ENCODE measurements at regions not wholly inside any gene's neighbourhood (a gene's known extent, or its start where the extent isn't known, plus 50 kb on each side); places are given as distances from the start of the nearest gene placed in this dataset.

DNA sequence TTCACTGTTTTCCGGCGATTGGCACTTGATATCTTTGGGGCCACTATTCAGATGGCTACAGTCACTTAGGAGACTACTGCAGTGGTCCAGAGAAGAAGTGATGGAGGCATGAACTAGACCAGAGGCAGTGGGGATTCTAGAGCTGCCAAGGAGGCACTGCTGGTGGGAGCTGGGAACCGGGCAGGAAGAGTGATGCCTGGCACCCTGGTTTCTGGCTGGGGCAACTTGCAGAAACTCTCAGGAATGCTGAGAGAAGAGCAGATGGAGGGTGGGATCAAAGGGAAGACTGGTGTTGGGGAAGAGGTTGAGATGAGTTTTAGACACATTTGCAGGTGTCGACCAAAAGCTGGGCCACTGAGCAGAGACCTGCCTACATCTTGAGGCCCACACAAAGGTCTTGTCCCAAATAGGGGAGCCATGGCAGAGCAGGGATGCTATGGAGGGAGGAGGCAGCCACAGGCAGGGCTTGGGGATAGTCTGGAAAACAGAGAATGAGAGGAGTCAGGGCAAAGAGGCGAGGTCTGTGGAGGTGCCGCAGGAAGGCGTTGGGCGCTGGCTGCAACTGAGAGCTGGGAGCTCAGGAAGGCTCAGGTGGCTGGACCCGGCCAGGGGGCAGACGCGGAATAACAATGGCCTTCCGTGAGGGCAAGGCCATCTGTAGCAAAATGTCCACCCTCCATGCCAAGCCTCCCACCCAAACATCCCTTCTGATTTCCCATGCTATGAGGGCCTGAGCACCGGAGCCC is 118.9 kb downstream of the TOMM20 start:
- DNase-seq, result no peak

DNA sequence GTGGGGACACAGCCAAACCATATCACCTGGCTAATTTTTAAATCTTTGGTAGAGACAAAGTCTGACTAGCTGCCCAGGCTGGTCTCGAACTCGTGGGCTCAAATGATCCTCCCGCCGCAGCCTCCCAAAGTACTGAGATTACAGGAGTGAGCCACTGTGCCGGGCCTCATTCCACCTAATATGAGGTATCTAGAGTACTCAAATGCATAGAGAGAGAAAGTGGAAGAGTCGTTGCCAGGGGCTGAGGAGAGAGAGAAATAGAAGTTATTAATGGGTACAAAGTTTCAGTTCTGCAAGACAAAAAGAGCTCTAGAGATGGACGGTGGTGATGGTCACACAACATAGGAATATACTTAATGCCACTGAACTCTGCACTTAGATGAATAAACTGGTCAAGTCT is 119.6 kb downstream of the TOMM20 start:
- DNase-seq, result no peak

DNA sequence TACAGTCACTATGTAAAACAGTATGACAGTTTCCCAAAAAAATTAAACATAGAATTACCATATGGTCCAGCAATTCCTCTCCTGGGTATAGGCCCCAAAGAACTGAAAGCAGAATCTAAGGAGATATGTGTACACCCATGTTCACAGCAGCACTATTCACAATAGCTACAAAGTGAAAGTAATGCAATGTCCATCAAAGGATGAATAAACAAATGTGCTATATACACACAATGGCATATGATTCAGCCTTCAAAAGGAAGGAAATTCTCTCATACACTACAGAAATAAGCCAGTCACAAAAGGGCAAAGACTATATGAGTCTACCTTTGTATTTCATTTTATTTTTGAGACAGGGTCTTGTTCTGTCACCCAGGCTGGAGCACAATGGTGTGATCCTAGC is 120.4 kb downstream of the TOMM20 start:
- DNase-seq, result no peak

DNA sequence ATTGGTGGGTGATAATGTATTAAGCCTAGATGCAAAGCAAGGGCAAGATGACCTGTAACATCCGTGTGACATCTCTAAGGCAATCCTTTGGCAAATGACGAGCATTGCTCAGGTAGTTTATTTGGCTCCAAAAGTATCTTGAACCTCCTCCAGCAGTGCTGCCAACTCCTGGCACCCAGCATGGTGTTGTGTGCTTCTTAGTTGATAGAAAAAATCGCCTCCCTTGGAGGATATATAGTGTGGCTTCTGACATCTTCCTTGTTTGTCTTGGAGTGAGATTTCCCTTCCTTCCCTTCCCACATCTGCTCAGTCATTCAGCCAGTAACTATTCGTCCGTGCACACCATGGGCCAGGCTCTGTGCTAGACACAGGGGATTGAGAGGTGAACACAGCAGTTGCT is 121.8 kb downstream of the TOMM20 start:
- DNase-seq, result no peak

DNA sequence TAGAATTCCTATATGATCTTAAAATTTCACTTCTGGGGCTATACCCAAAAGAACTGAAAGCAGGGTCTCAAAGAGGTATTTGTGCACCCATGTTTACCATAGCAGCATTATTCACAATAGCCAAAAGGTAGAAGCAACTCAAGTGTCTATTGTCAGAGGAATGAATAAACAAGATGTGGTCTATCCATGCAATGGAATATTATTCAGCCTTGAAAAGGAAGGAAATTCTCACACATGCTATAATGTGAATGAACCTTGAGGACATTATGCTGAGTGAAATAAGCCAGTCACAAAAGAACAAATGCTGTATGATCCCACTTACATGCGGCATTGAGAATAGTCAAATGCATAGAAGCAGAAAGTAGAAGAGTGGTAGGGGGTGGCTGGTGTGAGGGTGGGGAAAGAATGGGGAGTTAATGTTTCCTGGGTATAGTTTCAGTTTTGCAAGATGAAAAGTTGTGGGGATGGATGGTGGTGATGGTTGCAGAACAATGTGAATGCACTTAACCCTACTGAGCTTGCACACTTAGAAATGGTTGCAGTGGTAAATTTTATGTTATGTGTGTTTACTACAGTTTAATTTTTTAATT is 122.4 kb downstream of the TOMM20 start:
- DNase-seq, result no peak

DNA sequence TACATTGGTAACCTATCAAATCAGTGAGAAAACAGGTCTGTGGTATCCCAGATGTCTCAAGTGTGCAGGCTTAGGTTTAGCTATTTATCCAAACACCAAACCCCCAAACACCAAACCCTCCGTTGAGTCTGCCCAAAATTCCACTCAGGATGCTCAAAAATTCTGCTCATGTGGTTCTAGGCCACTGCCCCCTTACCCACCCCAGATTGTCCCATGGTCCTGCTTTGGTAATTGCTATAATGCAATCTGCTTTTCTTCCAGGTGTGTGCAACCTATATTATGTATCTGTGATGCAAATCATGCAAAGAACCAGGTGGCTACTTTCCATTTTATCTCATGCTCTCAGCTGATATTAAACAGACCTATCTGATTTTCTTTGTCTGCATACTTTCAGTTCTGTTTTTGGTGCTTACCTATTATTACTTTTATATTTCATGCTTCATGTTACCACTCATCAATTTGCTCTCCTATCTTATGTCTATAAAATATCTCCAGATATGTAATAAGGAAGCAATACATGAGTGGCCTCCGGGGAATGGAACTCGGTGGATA is 123.7 kb downstream of the TOMM20 start:
- no peak for DNase-seq

DNA sequence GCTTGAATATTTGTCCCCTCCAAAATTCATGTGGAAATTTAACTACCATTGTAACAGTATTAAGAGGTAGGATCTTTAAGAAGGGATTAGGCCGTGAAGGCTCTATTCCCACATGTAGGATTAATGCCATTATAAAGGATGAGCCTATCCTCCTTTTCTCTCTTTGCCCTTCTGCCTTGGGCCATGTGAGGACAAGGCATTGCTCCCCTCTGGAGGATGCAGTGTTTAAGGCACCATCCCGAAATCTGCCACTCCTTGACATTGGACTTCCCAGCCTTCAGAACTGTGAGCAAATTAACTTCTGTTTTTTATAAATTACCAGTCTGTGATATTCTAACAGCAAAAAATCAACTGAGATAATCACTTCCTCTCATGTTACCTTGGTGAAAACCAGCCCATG is 124.4 kb downstream of the TOMM20 start:
- DNase-seq, result no peak

DNA sequence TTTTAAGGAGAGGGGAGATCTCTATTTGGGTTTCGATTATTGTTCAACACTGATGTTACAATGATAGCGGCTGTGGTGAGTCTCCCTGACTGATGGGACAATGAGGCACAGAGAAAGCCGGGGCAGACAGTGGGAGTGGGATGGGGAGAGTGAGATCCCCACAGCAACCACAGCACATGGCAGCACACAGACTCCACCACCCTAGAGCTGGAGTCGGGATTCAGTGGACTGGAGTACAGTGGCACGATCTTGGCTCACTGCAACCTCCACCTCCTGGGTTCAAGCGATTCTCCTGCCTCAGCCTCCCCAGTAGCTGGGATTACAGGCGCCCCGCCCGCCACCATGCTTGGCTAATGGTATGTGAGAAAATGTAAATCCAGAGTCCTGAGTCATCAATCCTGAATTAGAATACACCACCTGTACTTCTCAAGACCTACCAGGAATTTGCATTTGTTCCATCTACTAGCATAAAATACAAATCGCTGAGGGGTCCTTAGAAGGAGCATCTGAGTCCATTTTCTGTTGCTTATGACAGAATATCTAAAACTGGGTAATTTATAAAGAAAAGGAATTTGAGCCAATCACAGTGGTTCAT is 125.8 kb downstream of the TOMM20 start:
- no peak for DNase-seq

DNA sequence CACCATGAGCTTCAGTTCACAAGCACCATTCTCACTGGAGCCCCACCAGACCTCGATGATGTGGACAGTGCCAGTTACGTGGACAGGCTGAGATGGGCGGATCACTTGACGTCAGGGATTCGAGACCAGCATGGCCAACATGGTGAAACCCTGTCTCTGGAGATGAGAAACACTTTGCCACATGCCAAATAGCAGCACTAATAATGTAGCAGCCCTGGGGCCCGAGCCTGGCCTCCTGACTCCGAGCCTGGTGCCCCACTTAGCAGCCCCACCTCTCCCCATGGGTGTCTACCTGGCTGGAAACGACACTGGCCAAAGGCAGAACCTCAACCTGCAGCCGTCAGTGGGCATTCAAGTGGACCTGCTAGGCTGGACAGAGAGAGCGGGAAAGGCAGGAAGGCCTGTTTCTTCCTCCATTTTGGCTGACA is 129.1 kb downstream of the TOMM20 start:
- DNase-seq, result no peak

DNA sequence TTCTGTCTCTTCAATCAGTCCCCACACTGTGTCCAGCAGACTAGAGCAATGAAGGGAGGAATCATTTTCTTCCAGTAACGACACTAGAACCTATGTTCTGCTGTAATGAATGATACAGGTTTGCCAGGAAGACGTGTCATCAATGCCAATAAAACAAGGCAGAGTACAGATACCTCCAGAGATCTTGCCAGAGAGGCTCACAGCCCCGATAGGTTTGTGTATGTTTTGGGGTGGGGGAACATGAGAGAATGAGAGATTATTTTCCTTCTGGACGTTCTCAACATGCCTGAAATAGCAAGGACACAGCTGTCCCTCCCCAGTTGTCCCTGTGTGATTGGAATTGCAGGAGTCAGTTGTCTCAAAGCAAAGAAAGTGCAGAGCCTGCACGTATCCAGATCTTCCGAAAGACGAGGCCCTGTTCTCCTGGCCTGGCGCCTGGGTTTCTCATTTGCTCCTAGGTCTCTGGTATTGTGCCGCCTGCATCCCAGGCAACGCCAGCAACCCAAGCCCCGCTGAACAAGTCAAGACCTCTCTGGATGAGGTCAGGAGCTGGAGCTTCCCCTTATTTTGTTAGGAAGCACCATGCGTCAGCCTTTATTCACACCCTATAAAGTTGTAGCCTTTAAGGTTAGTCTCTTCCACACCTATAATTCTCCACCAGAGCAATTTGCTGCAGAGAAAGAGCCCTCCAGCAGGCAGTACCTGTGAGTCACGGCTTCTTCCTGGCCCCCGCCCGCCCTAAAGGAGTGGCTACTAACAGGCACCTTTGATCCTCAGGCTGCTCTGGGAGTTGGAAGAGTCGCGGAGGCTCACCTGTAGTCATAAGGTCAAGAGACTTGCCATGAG is 130.5 kb downstream of the TOMM20 start:
- DNase-seq, result no peak

DNA sequence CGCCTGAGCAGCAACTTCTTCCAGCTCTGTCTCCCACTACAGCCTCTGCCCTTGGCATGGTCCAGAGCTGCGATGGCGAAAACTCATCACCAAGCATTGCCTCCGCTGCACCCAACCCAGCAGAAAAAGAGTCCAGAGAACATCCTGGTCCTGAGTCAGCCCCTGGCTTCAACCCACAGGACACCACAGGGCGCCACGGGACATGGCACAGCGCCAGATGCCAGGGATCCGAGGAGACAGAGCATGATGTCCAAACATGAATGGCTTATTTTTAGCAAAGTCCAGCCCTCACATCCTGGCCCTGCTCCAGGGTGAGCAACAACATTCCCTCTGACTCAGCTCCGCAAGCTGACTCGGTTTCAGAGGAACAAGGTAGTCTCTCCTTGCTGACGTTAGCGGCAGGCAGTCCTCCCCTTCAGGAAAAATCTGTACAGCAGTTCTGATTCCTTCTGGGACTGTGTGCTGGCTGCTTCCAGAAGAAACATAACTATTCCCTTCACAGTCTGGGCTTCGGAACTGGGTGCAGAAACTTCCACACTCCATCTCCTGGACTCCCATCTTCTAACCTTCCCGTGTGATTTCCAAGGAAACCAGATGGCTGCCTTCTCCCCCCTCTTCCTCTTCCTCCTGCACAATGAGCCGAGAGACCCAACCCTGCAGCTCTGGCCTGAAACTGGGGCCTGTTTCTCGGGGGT is 131.3 kb downstream of the TOMM20 start:
- DNase-seq, result peak; percentile 56

DNA sequence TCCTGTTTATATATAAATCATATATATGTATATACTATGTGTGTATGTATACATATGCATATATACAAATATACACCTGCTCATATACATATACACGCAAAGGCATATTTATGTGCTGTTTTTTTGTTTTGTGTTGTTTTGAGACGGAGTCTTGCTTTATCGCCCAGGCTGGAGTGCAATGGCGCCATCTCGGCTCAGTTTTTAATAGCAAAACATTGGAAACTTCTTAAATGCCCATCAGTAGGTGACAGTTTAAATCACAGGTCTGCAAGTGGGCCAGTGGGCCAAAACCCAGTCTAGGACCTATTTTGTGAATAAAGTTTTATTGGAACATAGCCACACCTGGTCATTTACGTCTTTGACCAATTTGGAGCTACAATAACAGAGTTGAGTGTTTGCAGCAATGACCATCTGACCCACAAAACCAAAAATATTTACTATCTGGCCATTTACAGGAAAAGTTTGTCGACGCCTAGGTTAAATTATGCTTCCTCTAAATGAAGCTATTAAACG is 132.3 kb downstream of the TOMM20 start:
- DNase-seq, result no peak

DNA sequence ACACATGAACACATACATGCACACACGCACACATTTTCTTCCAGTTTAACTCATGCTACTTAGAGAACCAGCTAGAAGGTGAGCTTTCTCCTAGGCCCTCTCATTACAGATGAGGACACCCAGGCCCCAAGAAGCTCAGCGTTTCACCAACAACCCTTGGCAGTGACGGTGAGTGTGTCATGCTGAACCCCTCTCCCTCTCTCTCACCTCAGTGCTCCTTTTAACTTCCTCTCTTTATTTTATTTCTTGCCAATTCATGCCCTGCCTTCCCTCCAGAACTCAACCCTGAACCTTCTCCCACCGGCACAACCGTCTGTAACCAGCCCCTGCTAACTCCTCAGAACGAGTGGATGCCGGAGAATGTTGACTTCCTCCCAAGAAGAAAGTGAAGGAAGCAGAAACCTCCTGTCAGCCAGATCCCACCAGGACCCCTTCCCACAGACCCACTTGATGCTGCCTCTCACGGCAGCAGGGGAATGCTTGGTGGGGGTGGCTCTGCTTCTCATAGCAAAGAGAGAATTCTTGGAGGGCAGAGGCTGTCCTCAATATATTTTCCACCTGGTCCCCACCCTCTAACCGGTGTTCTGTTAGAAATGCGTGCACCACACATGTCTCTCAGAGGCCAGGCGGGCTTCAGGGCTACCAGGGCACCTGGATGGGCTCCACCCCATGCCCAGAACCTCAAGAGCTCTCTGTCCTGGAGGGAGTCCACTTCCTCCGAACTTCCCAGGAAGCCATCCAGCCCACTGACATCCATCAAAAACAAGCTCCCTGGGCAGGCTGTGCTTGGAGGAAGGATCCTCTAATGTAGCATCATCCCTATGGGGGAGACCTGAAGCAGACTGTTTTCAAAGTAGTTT is 134.0 kb downstream of the TOMM20 start:
- no peak for DNase-seq

DNA sequence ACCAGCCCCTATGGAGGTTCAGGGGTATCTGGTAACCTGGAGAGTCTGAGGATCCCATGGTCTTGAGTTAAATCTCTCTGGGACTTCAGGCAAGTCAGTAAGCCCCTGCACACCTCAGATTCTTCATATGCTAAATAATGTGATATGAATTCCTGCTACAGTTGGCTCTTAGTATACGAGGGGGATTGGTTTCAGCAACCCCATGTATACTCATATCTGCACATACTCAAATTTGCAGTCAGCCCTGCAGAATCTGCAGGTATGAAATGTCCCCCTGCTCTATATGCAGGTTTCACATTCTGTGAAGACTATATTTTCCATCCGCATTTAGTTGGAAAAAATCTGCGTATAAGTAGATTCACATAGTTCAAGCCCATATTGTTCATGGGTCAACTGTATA is 136.6 kb downstream of the TOMM20 start:
- DNase-seq, result no peak

DNA sequence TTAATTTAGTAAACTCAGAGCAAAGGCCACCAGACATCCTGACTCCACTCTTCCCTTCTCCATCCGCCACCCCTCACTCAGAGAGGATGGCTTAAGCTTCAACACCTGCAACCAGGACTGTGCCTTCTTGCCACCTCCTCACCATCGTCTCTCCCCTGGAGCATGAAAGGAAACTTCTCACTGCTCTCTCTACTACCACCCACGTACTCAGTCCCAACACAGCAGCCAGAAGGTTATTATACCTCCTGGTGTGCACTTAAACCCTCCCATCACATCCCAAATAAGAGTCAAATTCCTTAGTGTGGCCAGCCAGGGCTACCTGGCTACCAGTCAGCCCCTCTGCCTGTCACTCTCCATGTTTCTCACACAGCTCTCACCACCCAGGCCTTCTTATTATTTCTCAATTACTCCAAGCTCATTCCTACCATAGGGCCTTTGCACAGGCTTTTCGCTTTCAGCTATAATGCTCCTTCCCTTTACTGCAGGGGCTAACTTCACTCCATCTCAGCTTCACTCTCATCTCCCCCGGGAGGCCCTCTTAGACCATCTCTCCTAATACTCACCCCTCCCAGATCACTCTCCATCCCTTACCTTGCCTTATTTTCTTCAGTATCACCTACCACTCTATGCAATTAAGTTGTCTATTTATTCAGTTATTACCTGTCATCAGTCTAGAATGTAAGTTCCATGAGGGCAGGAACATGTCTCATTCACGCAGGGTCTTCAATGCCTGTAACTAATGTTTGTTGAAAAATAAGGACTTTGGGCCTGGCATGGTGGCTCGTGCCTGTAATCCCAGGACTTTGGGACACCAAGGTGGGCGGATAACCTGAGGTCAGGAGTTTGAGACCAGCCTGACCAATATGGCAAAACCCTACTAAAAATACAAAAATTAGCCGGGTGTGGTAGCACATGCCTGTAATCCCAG is 137.5 kb downstream of the TOMM20 start:
- no peak for DNase-seq

DNA sequence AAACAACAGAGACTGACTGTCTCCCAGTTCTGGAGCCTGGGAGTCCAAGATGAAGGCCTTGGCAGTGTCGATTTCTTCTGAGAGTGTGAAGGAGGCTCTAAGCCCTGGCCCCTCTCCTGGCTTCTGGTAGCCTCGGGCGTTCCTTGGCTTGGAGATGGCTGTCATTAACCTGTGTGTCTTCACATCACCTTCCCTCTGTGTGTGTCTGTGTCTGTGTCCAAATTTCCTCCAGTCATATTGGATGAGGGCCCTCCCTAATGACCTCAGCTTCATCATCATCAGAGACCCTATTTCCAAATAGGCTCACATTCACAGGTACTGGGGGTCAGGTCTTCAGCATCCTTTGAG is 138.3 kb downstream of the TOMM20 start:
- DNase-seq, result no peak

DNA sequence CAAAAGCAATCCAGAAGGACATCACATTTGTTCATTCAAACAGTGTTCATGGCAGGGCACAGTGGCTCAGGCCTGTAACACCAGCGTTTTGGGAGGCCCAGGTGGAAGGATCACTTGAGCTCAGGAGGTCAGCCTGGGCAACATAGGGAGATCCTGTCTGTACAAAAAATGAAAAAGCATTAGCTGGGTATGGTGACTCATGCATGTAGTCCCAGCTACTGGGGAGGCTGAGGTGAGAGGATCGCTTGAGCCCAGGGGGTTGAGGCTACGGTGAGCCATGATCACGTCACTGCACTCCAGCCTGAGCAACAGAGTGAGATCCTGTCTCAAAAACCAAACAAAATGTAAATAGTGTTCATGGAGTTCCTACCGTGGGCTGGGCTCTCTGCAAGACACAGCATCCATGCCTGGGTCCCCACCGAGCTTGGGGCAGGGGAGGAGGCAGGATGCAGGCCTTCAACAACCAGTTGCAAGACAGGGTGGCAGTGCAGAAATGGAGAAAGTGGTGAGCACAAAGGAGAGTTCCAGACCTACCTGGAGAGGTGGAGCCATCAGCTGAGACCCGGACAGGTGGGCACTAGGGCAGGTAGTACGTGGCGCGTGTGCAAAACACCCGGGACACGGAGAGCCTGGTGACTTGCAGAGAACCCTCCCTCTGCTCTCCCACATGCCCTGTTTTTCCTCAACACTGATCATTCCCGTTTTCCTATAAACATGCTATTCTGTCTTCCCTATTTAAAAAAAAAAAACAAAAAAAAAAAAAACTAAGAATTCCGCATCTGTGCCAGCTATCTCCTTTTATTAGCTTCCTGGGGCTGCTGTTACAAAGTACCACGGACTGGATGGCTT is 138.9 kb downstream of the TOMM20 start:
- DNase-seq, result no peak

DNA sequence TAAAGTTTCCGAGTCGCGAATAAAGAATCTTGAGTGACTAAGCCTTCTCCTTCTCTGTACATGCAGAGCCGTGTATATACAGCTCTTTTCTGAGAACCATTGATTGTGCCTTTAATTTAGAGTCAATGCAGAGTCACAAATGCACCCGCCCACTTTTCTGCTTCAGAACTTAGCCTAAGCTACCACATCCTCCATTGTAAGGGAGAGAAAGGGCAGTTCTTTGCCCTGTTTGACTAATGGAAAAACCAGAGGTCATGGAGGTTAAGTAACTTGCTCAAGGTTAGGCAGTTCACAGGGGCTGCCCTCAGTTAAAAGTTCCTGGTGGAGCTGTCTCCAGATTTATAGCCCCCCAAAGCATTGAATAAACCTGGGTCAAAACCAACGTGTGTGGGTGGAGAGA is 139.6 kb downstream of the TOMM20 start:
- no peak for DNase-seq

DNA sequence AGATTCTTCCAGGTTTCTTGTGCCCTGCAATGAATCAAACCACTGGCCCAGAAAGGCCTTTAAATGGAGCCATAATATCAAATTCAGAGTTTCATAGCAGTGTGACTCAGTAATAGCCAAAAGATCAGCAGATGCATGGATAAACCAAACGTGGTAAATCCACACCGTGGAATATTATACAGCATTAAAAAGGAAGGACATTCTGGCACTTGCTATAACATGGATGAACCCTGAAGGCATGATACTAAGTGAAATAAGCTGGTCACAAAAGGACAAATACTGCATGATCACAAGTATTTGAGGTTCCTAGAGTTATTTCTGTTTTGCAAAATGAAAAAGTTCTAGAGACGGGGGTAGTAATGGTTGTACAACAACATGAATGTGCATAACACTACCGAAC is 140.1 kb downstream of the TOMM20 start:
- DNase-seq, result no peak

DNA sequence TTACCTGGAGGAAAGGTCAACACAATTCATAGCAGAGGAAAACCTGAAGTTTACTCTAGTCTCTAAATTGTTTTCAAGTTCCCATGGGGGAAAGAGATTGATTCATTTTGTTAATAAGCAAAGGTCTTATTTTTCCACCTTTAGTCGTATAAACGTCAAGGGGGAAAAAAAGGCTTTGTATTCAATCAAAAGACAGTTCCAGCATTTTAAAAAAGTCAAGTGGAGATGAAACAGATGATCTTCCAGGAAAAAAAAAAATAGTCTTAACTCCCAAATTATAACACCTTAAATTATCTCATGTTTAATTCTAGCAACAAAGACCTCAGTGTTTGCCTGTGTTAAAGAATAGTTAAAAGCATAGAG is 140.5 kb downstream of the TOMM20 start:
- no peak for DNase-seq

Data from DMS79 (cell line).